NCI-H1105 treated with DMSO at 0.1 percent for 48 hours (cell line): ENCODE measurements at regions not wholly inside any gene's neighbourhood (a gene's known extent, or its start where the extent isn't known, plus 50 kb on each side); places are given as distances from the start of the nearest gene placed in this dataset.

Experiments
- DNase-seq: peaks from one replicate; lab custom pipeline; 2025; lab: John Stamatoyannopoulos, UW

DNA sequence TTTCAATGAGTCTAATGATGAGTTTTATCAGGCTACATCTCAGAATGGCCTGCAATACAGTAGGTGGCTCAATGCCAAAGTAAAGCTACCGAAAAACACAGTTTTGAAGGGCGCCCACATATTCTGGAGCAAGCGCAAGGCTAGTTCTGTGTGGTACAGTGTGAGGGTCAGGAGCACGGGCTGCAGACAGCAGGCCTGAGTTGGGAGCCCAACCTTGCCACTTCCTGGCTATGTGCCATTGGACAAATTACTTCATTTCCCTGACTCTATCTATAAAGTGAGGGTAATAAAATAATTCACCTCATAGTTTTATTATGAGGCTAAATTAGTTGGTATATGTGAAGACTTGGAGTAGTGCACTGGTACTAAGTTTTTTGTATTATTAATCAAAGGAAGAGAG is 150.7 kb downstream of the OPN5 start:
- no peak for DNase-seq

DNA sequence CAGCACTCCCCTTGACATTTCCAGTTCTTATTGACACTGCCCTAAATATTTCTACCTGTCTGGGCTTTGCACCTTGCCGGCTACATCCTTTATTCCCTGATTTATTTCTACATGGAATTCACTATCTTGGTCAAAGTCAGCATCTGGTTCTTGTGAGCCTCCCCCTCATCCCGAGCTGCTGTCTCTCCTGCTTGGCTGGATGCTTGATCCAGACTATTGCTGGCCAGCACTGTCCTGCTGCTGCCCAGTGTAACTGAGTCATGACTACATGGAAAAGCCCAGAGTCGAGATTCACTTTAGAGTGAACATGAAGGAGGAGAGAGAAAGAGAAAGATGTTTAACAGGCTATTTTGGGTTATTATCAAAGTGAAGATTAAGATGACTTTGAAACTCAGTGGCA is 142.2 kb downstream of the OPN5 start:
- DNase-seq = no peak

DNA sequence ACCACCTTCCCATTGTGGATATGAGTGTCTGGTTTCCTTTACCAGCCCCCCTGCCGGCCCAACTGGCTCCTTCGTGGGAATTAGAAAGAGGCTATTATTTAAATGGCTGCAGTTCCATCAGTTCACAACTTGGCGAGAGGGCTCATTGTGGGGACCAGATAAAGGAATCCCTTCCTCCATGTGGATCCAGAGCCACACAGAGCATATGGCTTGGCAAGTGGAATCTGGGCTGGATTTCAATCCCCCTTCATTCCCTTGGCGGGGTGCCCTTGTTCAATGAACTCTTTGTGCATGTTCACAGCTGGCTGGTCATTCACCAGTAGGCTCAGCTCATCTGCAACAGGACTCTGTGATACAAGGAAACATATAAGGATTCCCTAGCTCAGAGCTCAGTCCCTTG is 140.6 kb downstream of the OPN5 start:
- DNase-seq = peak; percentile 56

DNA sequence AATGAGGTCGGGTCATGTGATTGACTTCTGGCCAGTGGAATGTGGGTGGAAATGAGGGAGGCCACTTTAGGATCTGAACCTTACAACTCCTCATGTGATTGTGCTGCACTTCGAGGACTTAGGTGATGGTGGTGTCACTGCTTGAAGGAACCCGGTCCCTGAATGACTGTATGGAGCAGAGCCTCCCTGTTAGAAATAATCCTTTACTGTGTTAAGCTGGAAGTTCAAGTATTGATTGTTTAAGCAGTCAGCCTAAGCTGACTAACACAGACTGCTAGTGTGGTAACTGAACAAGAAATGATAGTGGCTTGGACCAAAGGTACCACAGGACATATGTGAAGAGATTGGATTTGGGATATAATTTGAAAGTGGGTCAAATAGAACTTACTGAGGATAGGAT is 138.0 kb downstream of the OPN5 start:
- DNase-seq = no peak

DNA sequence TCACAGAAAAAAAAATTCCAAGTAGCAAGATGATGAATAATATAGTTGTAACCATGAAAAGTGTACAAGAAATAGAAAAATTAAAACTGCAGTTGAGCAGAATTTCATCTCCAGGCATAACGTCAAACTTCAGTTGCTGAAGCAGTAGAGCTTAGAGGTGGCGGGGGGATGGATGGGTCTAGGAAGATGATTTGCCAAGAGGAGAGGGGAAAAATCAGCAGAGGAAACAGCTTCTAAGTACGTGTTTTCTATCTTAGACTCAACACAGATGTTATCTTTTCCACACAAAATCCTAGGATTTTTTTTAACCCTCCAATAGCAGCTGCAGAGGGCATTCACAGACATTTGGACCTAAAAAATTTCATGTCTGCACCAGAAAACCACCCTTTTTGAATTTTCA is 136.0 kb downstream of the OPN5 start:
- DNase-seq = no peak

DNA sequence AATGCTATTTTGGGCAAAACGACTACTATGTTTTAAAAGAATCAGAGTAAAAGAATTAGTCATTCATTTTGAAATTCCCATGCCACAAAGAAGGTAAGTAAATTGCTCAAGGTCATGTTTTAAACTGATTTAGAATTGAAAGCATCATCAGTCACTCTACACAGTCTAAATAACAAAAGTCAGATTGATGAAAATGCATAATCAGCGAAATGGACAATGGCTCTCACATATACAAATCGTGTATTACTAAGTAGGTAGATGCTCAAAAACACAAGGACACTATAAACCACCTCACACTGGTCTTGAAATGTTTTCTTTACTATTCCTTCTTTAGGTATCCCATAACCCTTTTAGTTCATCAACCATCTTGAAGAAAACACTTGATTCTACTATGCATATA is 135.4 kb downstream of the OPN5 start:
- DNase-seq = no peak

DNA sequence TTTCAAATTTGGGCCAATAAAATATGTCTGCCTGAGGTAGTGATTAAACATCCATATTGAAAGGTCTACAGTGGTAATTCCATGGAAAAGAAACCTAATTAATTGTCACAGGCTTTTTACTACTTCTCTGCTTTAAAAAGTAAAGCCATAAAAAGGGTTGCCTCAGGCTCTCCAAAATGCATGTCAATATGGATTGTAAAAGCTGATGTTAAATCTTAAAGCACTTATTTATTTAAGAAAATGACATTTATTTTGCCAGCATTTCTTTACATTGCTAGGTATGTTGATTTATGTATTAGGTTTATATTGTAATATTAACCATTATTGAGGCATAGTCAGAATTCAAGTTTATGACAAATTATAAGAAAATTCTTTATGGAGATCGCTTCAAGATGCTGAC is 133.2 kb downstream of the OPN5 start:
- DNase-seq = no peak

DNA sequence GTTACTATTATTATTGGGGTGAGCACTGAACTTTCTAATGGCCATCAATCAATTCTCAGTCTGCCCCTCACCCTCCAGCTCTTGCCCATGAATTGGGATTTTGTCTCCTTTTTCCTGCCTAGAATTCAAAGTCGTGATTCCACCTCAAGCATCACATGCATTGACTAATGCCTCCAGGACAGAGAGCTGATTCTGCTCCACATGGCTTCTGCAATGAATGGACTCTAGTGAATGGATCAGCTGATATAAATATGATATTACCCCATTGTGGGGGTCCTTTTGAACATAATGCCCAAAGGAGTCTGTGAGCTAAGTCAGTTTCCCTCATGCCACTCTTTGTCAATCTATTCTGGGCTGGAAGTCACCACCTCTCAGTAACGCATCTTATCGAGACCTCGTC is 126.4 kb downstream of the OPN5 start:
- no peak for DNase-seq

DNA sequence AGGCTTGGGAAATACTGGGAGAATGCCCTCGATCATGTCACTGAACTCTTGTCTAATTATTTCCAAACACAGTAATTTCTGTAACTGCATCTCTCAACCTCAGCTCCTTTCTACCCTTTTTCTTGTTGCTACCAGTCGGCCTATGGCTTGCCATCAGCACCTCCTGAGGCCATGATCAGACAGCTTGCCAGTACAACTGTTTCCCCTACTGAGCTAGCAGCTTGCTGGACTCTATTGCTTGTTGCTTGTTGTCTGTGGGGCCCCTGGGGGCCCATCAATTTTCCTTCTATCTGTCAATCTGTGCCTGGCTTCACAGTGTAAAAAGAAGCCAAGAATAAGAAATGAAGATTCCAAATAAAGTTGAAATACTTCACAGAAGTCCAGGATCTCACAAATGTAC is 123.9 kb downstream of the OPN5 start:
- no peak for DNase-seq

DNA sequence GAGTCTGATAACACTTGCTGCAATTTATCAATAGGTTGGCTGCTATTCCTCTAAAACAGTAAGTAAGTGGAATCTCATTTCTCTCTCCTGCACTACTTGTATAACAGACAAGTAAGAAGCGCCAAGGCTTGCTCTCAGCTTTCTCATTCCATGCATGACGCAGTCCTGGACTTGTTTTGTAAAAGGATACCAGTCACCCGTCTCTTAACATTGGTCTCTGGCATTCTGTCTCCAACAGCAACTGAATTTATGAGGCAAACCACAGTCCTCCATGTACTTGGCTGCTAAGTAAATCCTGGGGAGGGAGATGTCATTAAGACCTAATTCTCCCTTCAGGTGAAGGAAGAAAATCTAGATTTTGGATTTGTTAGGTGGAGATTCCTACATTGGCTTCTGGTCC is 115.4 kb downstream of the OPN5 start:
- no peak for DNase-seq

DNA sequence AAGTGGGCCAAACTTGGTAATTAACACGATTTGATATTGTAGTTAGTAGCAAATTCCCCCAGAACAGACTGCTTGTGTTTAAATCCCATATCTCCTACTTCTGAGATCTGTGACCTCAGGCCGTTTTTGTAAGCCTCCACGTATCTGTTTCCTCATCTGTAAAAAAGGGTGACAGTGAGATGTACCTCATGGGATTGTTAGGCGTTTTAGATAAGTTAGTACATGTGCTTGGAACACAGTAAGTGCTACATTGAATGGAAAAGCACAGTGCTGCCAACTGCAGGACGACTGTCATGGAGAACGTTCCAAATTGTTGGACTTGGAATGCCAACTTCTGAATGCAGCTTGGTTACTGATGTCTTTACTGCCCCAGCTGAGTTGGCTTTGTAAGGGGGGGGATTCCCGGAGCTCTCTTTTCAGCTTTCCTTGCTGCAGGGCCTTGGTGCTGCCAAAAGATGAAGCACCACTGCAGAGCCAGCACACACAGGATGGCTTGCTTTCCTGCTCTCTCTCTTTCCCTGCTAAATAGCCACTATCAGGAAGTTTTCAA is 108.6 kb downstream of the OPN5 start:
- no peak for DNase-seq

DNA sequence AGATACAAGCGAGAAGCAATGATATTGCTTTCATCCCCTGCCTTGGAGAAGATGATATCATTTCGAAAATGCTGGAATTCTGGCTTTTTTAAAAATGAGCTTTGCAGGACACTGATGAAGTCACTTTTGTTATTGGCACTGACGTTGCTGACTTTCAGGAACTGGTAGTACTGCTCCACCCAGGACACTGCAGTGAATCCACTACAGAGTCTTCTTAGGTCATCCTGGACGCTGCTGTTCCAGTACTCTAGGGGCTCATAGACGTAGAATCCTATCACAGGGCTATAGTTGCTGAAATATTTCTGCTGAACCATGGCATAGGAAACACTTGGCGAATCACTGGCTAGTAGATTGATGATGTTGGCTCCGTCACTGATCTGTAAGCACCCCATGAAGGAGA is 97.2 kb downstream of the OPN5 start:
- DNase-seq = no peak
